H1 (cell line): ENCODE measurements at regions not wholly inside any gene's neighbourhood (a gene's known extent, or its start where the extent isn't known, plus 50 kb on each side); places are given as distances from the start of the nearest gene placed in this dataset.

ENCODE experiments used
- CTCF ChIA-PET: fragments of 300-600 bp; sonication (Branson Sonifier 250); formaldehyde crosslinking; loops from one replicate; lab custom pipeline; 2021; ENCODE audit not compliant: partially characterized antibody; lab: Charles Lee
- POLR2A ChIA-PET: fragments of 300-600 bp; sonication (Branson Sonifier 250); formaldehyde crosslinking; loops from one replicate; lab custom pipeline; 2021; ENCODE audit warnings: inconsistent platforms; ENCODE audit not compliant: partially characterized antibody; lab: Charles Lee
- DNase-seq, 2 experiments: peaks; one replicate each; pipeline versions ENCODE4 v3.0.0 to v3.0.0-alpha.2; 2010 to 2022; ENCODE audit warnings: low spot score in 2 of 2, low read depth in 1 of 2, mixed read lengths in 1 of 2
- FAIRE-seq: peaks from 2 replicates; lab custom pipeline; 2011; peaks lifted over from hg19 to GRCh38; lab: Jason Lieb, UNC
- H2AFZ ChIP-seq: 2 replicates; pipeline ENCODE4 v1.8.1; 2012; ENCODE audit warnings: low read length, inconsistent platforms
- H2AK5ac ChIP-seq: 2 replicates; pipeline ENCODE4 v1.6.1; 2013; ENCODE audit warnings: low read depth, low read length
- H2BK120ac ChIP-seq: replicated peaks from 2 replicates; pipeline ENCODE3; 2013; ENCODE audit warnings: low read depth, low read length, inconsistent platforms
- H2BK12ac ChIP-seq: 2 replicates; pipeline ENCODE4 v1.6.1; 2013; ENCODE audit warnings: low read depth, low read length
- H2BK15ac ChIP-seq: 2 replicates; pipeline ENCODE4 v1.6.1; 2013; ENCODE audit warnings: low read length
- H2BK20ac ChIP-seq: 2 replicates; pipeline ENCODE4 v1.6.1; 2013; ENCODE audit warnings: low read length
- H2BK5ac ChIP-seq: 2 replicates; pipeline ENCODE4 v1.6.1; 2013; ENCODE audit warnings: low read depth, low read length
- H3K14ac ChIP-seq: 2 replicates; pipeline ENCODE4 v1.6.1; 2013; ENCODE audit warnings: inconsistent platforms; ENCODE audit not compliant: insufficient read length
- H3K18ac ChIP-seq: 2 replicates; pipeline ENCODE4 v1.6.1; 2013; ENCODE audit warnings: low read length; ENCODE audit errors: extremely low read depth
- H3K23ac ChIP-seq: 2 replicates; pipeline ENCODE4 v1.6.1; 2013; ENCODE audit warnings: inconsistent platforms; ENCODE audit not compliant: insufficient read length
- H3K23me2 ChIP-seq: 2 replicates; pipeline ENCODE4 v1.6.1; 2013; ENCODE audit warnings: low read depth, low read length
- H3K27ac ChIP-seq: 2 replicates; pipeline ENCODE4 v1.6.1; 2011; ENCODE audit warnings: low read depth, low read length, inconsistent platforms
- H3K27me3 ChIP-seq, 4 experiments: replicated peaks in 1 of 4; 1 replicate in 1 of 4; 2 replicates in 3 of 4; pipeline versions ENCODE4 v1.6.1 to v1.8.1; 2011 to 2013; ENCODE audit warnings: low read length in 3 of 4, mild to moderate bottlenecking in 3 of 4, inconsistent platforms in 2 of 4, mixed read lengths in 2 of 4, moderate library complexity in 1 of 4; ENCODE audit not compliant: control insufficient read depth in 3 of 4, insufficient read depth in 3 of 4; ENCODE audit errors: extremely low read depth in 1 of 4
- H3K36me3 ChIP-seq, 4 experiments: 2 replicates each; pipeline versions ENCODE4 v1.6.1 to v1.8.1; 2011 to 2013; ENCODE audit warnings: mild to moderate bottlenecking in 4 of 4, low read length in 3 of 4, moderate library complexity in 2 of 4, control low read depth in 1 of 4, inconsistent platforms in 1 of 4; ENCODE audit not compliant: insufficient read depth in 4 of 4, control insufficient read depth in 2 of 4
- H3K4ac ChIP-seq: replicated peaks from 2 replicates; pipeline ENCODE3; 2013; ENCODE audit warnings: low read length, low read depth, mixed read lengths, inconsistent platforms; ENCODE audit not compliant: insufficient read length
- H3K4me1 ChIP-seq, 4 experiments: replicated peaks in 1 of 4; 1 replicate in 1 of 4; 2 replicates in 3 of 4; pipeline versions ENCODE4 v1.6.1 to v1.8.1; 2011 to 2013; ENCODE audit warnings: low read length in 3 of 4, inconsistent platforms in 2 of 4, mixed read lengths in 1 of 4; ENCODE audit not compliant: insufficient read depth in 4 of 4, control insufficient read depth in 3 of 4
- H3K4me2 ChIP-seq, 2 experiments: 2 replicates each; pipeline versions ENCODE4 v1.6.1 to v1.8.1; 2011 to 2013; ENCODE audit warnings: low read depth in 2 of 2, low read length in 2 of 2, control low read depth in 1 of 2, inconsistent platforms in 1 of 2, mild to moderate bottlenecking in 1 of 2; ENCODE audit not compliant: insufficient read depth in 1 of 2
- H3K4me3 ChIP-seq, 4 experiments: fragments of 200-600, 300-600 bp in 1 of 4; sonication (generic), shearing (Covaris generic), sonication (Bioruptor Twin) in 1 of 4; 2 replicates each; pipeline versions ENCODE4 v1.5.1 to v1.8.1; 2011 to 2016; ENCODE audit warnings: low read length in 4 of 4, low read depth in 3 of 4, control low read depth in 2 of 4, inconsistent platforms in 2 of 4, mild to moderate bottlenecking in 2 of 4, mixed read lengths in 1 of 4, moderate library complexity in 1 of 4; ENCODE audit not compliant: insufficient read depth in 2 of 4; ENCODE audit errors: extremely low read depth in 1 of 4
- H3K56ac ChIP-seq: replicated peaks from 2 replicates; pipeline ENCODE3; 2013; ENCODE audit warnings: low read depth, mild to moderate bottlenecking, mixed read lengths, low read length, inconsistent platforms; ENCODE audit not compliant: insufficient read length
- H3K79me1 ChIP-seq: 2 replicates; pipeline ENCODE4 v1.6.1; 2013; ENCODE audit warnings: low read depth, low read length, control low read depth
- H3K79me2 ChIP-seq, 2 experiments: 2 replicates each; pipeline versions ENCODE4 v1.6.1 to v1.8.1; 2012 to 2013; ENCODE audit warnings: low read length in 2 of 2, mild to moderate bottlenecking in 2 of 2, inconsistent platforms in 1 of 2; ENCODE audit not compliant: insufficient read depth in 2 of 2, control insufficient read depth in 1 of 2
- H3K9ac ChIP-seq, 4 experiments: replicated peaks in 1 of 4; 1 replicate in 1 of 4; 2 replicates in 3 of 4; pipeline versions ENCODE4 v1.6.1 to v1.8.1; 2011 to 2013; ENCODE audit warnings: low read depth in 3 of 4, low read length in 3 of 4, control low read depth in 2 of 4, mild to moderate bottlenecking in 2 of 4, moderate library complexity in 2 of 4, inconsistent platforms in 1 of 4; ENCODE audit errors: extremely low read depth in 1 of 4
- H3K9me3 ChIP-seq, 2 experiments: 2 replicates each; pipeline versions ENCODE4 v1.6.1 to v1.8.1; 2012 to 2013; ENCODE audit warnings: mild to moderate bottlenecking in 2 of 2, moderate library complexity in 2 of 2, control low read depth in 1 of 2, inconsistent platforms in 1 of 2, low read depth in 1 of 2, low read length in 1 of 2, mixed read lengths in 1 of 2; ENCODE audit not compliant: insufficient read depth in 2 of 2
- H4K20me1 ChIP-seq, 2 experiments: replicated peaks in 1 of 2; 2 replicates each; pipeline versions ENCODE3 to v1.8.1; 2011 to 2013; ENCODE audit warnings: inconsistent platforms in 2 of 2, low read length in 2 of 2, mild to moderate bottlenecking in 1 of 2; ENCODE audit not compliant: insufficient read depth in 2 of 2, control insufficient read depth in 1 of 2
- H4K5ac ChIP-seq: 2 replicates; pipeline ENCODE4 v1.6.1; 2013; ENCODE audit warnings: low read length, low read depth, mixed read lengths, inconsistent platforms; ENCODE audit not compliant: insufficient read length
- H4K8ac ChIP-seq: 2 replicates; pipeline ENCODE4 v1.8.0; 2013; ENCODE audit warnings: mild to moderate bottlenecking, moderate library complexity, low read length, inconsistent platforms; ENCODE audit not compliant: insufficient read depth; ENCODE audit errors: extremely low read depth
- H4K91ac ChIP-seq: replicated peaks from 2 replicates; pipeline ENCODE3; 2013; ENCODE audit warnings: low read length, mixed read lengths, inconsistent platforms; ENCODE audit not compliant: insufficient read length
- CEBPB ChIP-seq: IDR thresholded peaks from 2 replicates; pipeline ENCODE4 v1.6.1; 2012; ENCODE audit warnings: low read depth, low read length
- FOSL1 ChIP-seq: IDR thresholded peaks from 2 replicates; pipeline ENCODE4 v1.6.1; 2011; ENCODE audit warnings: mild to moderate bottlenecking, low read depth, low read length, moderate library complexity; ENCODE audit not compliant: insufficient read depth
- GABPA ChIP-seq: IDR thresholded peaks from 2 replicates; pipeline ENCODE4 v1.6.1; 2011; ENCODE audit warnings: mild to moderate bottlenecking, low read length, moderate library complexity, borderline replicate concordance; ENCODE audit not compliant: insufficient read depth
- KDM1A ChIP-seq: fragments of 200-600, 300-600 bp; sonication (generic); IDR thresholded peaks from 2 replicates; pipeline ENCODE4 v1.7.1; 2016; ENCODE audit warnings: mild to moderate bottlenecking, low read length, borderline replicate concordance
- RXRA ChIP-seq: IDR thresholded peaks from 2 replicates; pipeline ENCODE4 v1.6.1; 2011; ENCODE audit warnings: low read depth, mild to moderate bottlenecking, low read length, moderate library complexity; ENCODE audit not compliant: insufficient read depth
- WGBS, 2 experiments: shearing (Covaris generic) in 1 of 2; methylation state at CpG; one replicate each; pipeline versions ENCODE4 v1.1.6 to v1.1.7; 2013 to 2015; ENCODE audit warnings: low lambda C conversion rate in 2 of 2, mixed read lengths in 2 of 2, inconsistent platforms in 1 of 2, low coverage in 1 of 2, missing lambda C conversion rate in 1 of 2; ENCODE audit not compliant: insufficient replicate concordance in 2 of 2, insufficient coverage in 1 of 2, insufficient read length in 1 of 2; ENCODE audit errors: extremely low coverage in 1 of 2, missing lambda C conversion rate in 1 of 2; 5-methylcytosine and 5-hydroxymethylcytosine counted together

- H2BK12ac ChIP-seq: no peak overlapping the region
- H3K23ac ChIP-seq: no peak overlapping the region
- TF ChIP-seq KDM1A (no peak), CEBPB (no peak), FOSL1 (no peak), GABPA (no peak), RXRA (no peak)
- no peak overlapping the region for H2BK20ac ChIP-seq
- H3K4me1 ChIP-seq: peaks cover 0 to 2% (median 0%) of the 10 kb centered on the region in 4 experiments; a peak in 1 of 7 replicates
- H3K9me3 ChIP-seq: no peaks in the 10 kb centered on the region
- POLR2A ChIA-PET: no interaction called here
- H4K8ac ChIP-seq: no peak overlapping the region
- H4K5ac ChIP-seq: no peak overlapping the region
- no peak overlapping the region for H4K91ac ChIP-seq
- no peak overlapping the region for H2BK15ac ChIP-seq
- no peak overlapping the region for H2BK120ac ChIP-seq
- H3K36me3 ChIP-seq: no peaks in the 10 kb centered on the region; a peak in 1 of 8 replicates
- no peak overlapping the region for H3K9ac ChIP-seq
- no peak overlapping the region for H3K18ac ChIP-seq
- no peak overlapping the region for H3K14ac ChIP-seq
- H3K27ac ChIP-seq: no peak overlapping the region
- no peaks in the 10 kb centered on the region for H3K79me2 ChIP-seq
- no peak overlapping the region for H3K4me2 ChIP-seq
- no peaks in the 10 kb centered on the region for H3K79me1 ChIP-seq
- H2AK5ac ChIP-seq: no peak overlapping the region
- no peak overlapping the region for H2BK5ac ChIP-seq
- no peak overlapping the region for H3K4me3 ChIP-seq
- CTCF ChIA-PET: no interaction called here
- no peaks in the 10 kb centered on the region for H3K23me2 ChIP-seq
- no peak for DNase-seq
- WGBS, 2 experiments: 88% methylated on average over 2 of the region's 2 CpGs; no CpG with 5 or more reads in 1 of the 2 experiments
- H3K4ac ChIP-seq: no peak overlapping the region
- H3K56ac ChIP-seq: no peak overlapping the region
- no peak overlapping the region for H2AFZ ChIP-seq
- H3K27me3 ChIP-seq: no peaks in the 10 kb centered on the region
- no peaks in the 10 kb centered on the region for H4K20me1 ChIP-seq
- FAIRE-seq: no peak
Measured at GRCh38 chr5:144947023-144947422, 776.4 kb downstream of the KCTD16 start.
